Head of caudate nucleus (tissue), 42 donors: ENCODE measurements at regions not wholly inside any gene's neighbourhood (a gene's known extent, or its start where the extent isn't known, plus 50 kb on each side); places are given as distances from the start of the nearest gene placed in this dataset.

Experiments used
- DNase-seq, 42 donors: peaks; one replicate each; pipeline versions ENCODE4 v3.0.0 to v3.0.0-alpha.2; 2020 to 2021; ENCODE audit warnings: mixed read lengths in 7 of 42
- intact Hi-C: fragments of 100-400 bp; cut with DNase I; formaldehyde crosslinking; loops from one replicate; pipeline ENCODE4 v1.15.0; 2022

- DNase-seq = no peak
- intact Hi-C loops = no loop called here
These were observed 194.7 kb upstream of the CIBAR2 start for GRCh38 chr16:85306793-85307551.

- DNase-seq = no peak
- intact Hi-C loops = no loop called here
These were observed 195.5 kb upstream of the CIBAR2 start for GRCh38 chr16:85307552-85308364.

DNA sequence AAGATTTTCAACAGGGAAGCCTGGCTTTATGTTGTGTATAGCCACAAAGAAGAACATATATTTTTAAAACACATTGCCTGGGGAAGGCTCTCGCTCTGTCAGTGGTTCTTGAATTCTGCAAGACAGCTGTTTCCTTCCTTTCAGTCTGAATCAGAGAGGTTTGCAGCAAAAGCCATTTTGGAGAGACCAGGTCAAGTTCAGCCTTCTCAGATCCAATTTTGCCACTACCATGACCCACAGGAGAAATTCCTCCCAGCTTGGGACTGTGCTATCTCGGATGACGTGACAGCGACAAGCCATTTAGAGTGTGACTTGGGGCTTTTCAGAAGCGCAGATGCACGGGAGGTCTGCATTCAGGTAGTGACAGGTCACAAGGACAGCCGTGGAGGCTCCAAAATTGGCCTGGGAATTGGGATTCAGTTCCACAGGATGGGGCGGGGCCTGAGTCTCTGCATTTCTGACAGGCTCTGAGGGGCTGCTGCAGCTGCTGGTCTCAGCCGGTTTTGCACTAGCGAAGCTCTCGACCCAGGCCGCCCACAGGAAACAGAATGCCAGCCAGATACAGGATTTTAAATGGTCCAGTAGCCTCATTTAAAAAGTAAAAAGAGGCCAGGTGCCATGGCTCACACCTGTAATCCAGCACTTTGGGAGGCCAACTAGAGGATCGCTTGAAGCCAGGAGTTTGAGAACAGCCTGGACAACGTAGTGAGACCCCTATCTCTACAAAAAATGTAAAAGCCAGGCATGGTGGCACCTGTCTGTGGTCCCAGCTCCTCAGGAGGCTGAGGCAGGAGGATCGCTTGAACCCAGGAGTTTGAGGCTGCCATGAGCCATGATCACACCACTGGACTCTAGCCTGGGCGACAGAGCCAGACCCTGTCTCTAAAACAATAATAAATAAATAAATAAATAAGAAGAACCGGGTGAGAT, 196.6 kb upstream of the CIBAR2 start:
- DNase-seq = no peak
- intact Hi-C loops = no loop called here

GRCh38 chr16:85309656-85310587, 197.7 kb upstream of the CIBAR2 start:
- DNase-seq = peak; percentile 83 to 96 (median 91)
- intact Hi-C loops = no loop called here

- intact Hi-C loops = no loop called here
- DNase-seq = peak in 1 of 42 donors; percentile 54
These were observed 198.8 kb upstream of the CIBAR2 start for GRCh38 chr16:85310868-85311585.

GRCh38 chr16:85311741-85312140, 199.5 kb upstream of the CIBAR2 start:
- no peak for DNase-seq
- intact Hi-C loops = no loop called here

DNA sequence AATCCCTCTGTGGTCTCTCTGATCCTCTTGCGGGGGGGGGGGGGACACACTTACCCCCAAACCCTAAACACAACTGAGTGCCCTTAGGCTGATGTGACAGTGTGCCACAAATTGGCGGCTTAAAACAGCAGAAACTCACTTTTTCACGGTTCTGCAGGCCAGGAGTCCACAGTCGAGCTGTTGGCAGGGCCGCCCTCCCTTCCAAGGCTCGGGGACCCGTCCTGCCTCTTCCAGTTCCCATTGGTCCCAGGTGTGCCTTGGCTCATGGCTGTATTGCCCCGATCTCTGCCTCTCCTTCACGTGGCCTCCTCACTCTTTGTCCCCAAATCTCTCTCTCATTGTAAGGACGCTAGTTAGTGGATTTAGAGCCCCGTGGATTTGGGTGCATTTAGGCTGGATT, 199.9 kb upstream of the CIBAR2 start:
- intact Hi-C loops = no loop called here
- DNase-seq = no peak

DNA sequence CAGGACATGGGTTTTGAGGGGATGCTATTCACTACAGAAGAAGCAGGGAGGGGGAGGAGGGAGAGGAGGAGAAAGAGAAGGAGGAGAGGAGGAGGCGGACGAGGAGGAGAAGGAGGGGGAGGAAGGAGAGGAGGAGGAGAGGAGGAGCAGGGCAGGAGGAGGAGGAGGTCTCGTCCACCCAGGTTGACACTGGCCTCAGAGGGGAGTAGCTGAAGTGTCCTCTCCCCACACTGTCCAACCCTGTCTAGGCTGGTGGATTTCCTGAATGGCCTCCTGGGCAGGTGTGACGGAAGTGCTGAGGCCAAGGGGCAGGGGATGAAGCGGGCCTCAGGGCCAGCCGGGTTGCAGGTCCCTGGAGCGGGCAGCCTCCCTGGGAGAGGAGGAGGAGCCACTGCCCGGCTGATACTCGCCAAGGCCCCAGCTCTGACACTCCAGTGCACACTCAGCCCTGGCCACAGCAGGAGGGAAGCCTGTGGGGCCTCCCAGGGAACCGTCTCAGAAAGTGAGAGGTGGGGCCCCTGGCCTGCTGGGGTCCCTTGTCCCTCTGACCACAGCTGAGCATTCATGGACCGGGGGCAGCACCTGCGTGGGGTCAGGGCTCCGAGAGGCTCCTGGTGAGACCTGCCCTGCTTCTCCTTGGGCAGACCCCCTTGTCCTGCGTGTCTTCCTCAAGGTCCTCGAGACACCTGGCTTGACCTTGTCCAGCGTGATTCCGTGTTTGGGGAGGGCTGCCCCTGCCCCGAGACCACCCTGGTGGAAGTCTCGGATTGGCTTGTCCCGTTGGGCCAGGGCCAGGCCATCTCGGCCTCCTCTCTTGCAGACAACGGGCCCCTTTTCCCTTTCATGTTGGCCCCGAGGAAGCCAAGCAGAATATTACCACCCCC, 200.6 kb upstream of the CIBAR2 start:
- intact Hi-C loops = no loop called here
- no peak for DNase-seq

GRCh38 chr16:85313526-85314301, 201.4 kb upstream of the CIBAR2 start:
- DNase-seq = peak in 29 of 42 donors; percentile 17 to 71 (median 51)

DNA sequence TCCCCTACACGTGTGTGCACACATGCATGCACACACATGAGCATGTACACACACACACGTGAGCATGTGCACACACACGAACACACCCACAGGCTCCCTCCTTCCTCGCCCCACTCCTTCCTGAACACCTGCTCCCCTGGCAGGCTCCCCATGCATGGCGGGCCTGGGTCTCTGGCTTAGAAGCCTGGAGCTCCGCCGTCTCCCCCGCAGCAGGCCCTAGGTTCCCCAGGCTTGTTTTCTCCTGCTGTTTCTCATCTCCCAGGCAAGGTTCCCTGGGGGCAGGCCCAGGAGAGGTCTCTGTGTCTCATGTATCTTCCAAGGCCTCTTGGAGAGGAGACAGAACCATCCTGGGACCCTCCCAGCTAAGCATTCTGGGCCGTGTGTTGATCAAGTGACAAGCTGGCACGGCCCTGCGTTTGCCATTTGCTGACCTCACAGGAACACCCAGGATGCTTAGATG, 202.3 kb upstream of the CIBAR2 start:
- intact Hi-C loops = no loop called here
- no peak for DNase-seq

More at GRCh38 chr16:85313526-85314301, 201.4 kb upstream of the CIBAR2 start:
- intact Hi-C loops = no loop called here

DNA sequence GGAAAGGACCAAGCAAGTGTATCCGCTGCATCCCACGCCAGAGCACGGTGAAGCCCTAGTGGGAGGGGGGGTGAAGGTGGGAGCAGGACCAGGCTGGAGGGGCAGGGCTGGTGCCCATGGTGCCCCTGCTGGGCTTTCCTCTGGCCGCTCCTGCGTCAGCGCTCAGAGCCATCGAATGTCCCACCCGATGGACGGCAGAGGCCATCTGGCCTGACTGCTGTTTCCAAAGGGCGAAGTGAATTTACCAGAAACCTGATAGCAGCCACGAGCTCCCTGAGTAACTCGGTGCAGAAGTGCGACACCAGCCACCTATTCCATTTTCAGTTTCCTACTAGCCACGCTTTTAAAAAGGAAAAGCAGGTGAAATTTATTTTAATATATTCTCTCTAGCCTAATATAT, 203.6 kb upstream of the CIBAR2 start:
- intact Hi-C loops = no loop called here
- no peak for DNase-seq

- peak; percentile 48 to 88 (median 72) for DNase-seq
- intact Hi-C loops = no loop called here
These were observed 204.1 kb upstream of the CIBAR2 start for GRCh38 chr16:85316321-85316919.

DNA sequence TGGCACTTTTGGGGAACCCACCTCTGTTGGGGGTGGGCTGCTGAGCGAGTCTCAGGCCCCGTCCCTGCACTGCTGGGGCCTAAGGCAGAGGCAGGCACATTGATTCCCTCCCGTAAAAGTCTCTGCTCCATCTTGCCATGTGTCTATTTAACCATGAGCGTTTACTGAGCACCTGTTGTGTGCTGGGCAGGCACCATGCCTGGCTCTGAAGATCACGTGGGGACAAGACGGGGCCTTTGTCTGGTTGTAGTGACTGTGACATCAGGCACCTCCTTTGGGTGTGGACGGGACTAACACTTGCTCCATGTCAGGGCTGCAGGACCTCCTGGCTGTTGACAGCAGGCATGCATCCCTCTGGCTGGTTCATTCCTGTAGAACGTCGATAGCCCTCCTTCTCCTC, 204.7 kb upstream of the CIBAR2 start:
- DNase-seq = no peak

GRCh38 chr16:85317704-85318103, 205.4 kb upstream of the CIBAR2 start:
- intact Hi-C loops = no loop called here
- DNase-seq = no peak

More for the DNA sequence above, 204.7 kb upstream of the CIBAR2 start:
- intact Hi-C loops = no loop called here

- intact Hi-C loops = no loop called here
- DNase-seq = peak in 2 of 42 donors; percentile 13 to 28
These were observed 207.1 kb upstream of the CIBAR2 start for GRCh38 chr16:85319208-85319983.
